Epithelial cell of prostate (primary cell): ENCODE measurements at regions not wholly inside any gene's neighbourhood (a gene's known extent, or its start where the extent isn't known, plus 50 kb on each side); places are given as distances from the start of the nearest gene placed in this dataset.

ENCODE experiments used
- DNase-seq: peaks from one replicate; pipeline ENCODE4 v3.0.0-alpha.2; 2011; ENCODE audit warnings: low read depth, low spot score
- H3K27ac ChIP-seq: fragments of 450-650 bp; 2 replicates; pipeline ENCODE4 v1.5.1; 2017; ENCODE audit warnings: mild to moderate bottlenecking

GRCh38 chr2:78411303-78411702 is 614.2 kb upstream of the REG3G start:
- no peak for DNase-seq
- H3K27ac ChIP-seq: no peak overlapping the region

GRCh38 chr2:78416625-78417300 is 608.7 kb upstream of the REG3G start:
- H3K27ac ChIP-seq: no peak overlapping the region
- no peak for DNase-seq

- DNase-seq: no peak
- H3K27ac ChIP-seq: no peak overlapping the region
These were observed 608.1 kb upstream of the REG3G start for GRCh38 chr2:78417355-78417754.

- no peak overlapping the region for H3K27ac ChIP-seq
- peak; percentile 3 for DNase-seq
These were observed 607.5 kb upstream of the REG3G start for GRCh38 chr2:78418021-78418420.

- no peak overlapping the region for H3K27ac ChIP-seq
- no peak for DNase-seq
These were observed 605.4 kb upstream of the REG3G start for GRCh38 chr2:78420132-78420531.

- DNase-seq: no peak
- H3K27ac ChIP-seq: no peak overlapping the region
These were observed 601.9 kb upstream of the REG3G start for GRCh38 chr2:78423631-78424030.

GRCh38 chr2:78427170-78427569 is 598.3 kb upstream of the REG3G start:
- no peak overlapping the region for H3K27ac ChIP-seq
- no peak for DNase-seq

- no peak overlapping the region for H3K27ac ChIP-seq
- DNase-seq: no peak
These were observed 594.3 kb upstream of the REG3G start for GRCh38 chr2:78431241-78431640.

- no peak overlapping the region for H3K27ac ChIP-seq
- DNase-seq: no peak
These were observed 586.4 kb upstream of the REG3G start for GRCh38 chr2:78439122-78439521.

- H3K27ac ChIP-seq: no peak overlapping the region
- no peak for DNase-seq
These were observed 569.9 kb upstream of the REG3G start for GRCh38 chr2:78455586-78455985.

- DNase-seq: no peak
- H3K27ac ChIP-seq: no peak overlapping the region
These were observed 568.2 kb upstream of the REG3G start for GRCh38 chr2:78457269-78457668.

- H3K27ac ChIP-seq: no peak overlapping the region
- DNase-seq: no peak
These were observed 559.8 kb upstream of the REG3G start for GRCh38 chr2:78465707-78466106.

- DNase-seq: no peak
- H3K27ac ChIP-seq: no peak overlapping the region
These were observed 548.8 kb upstream of the REG3G start for GRCh38 chr2:78476619-78477229.

- DNase-seq: no peak
These were observed 538.9 kb upstream of the REG3G start for GRCh38 chr2:78486565-78486964.

GRCh38 chr2:78498125-78498524 is 527.4 kb upstream of the REG3G start:
- H3K27ac ChIP-seq: no peak overlapping the region
- DNase-seq: no peak

More at GRCh38 chr2:78486565-78486964, 538.9 kb upstream of the REG3G start:
- H3K27ac ChIP-seq: no peak overlapping the region

GRCh38 chr2:78506301-78506700 is 519.2 kb upstream of the REG3G start:
- H3K27ac ChIP-seq: no peak overlapping the region

GRCh38 chr2:78521938-78522337 is 503.6 kb upstream of the REG3G start:
- no peak for DNase-seq
- H3K27ac ChIP-seq: no peak overlapping the region

More at GRCh38 chr2:78506301-78506700, 519.2 kb upstream of the REG3G start:
- DNase-seq: no peak

GRCh38 chr2:78532762-78533379 is 492.6 kb upstream of the REG3G start:
- no peak for DNase-seq
- H3K27ac ChIP-seq: no peak overlapping the region

- H3K27ac ChIP-seq: no peak overlapping the region
- DNase-seq: no peak
These were observed 490.1 kb upstream of the REG3G start for GRCh38 chr2:78535395-78535794.

- no peak for DNase-seq
- H3K27ac ChIP-seq: no peak overlapping the region
These were observed 487.2 kb upstream of the REG3G start for GRCh38 chr2:78538322-78538721.

GRCh38 chr2:78540255-78540654 is 485.2 kb upstream of the REG3G start:
- no peak for DNase-seq
- no peak overlapping the region for H3K27ac ChIP-seq

- H3K27ac ChIP-seq: no peak overlapping the region
- DNase-seq: no peak
These were observed 484.4 kb upstream of the REG3G start for GRCh38 chr2:78541088-78541450.
